ENCODE measurements at regions not wholly inside any gene's neighbourhood (a gene's known extent, or its start where the extent isn't known, plus 50 kb on each side); places are given as distances from the start of the nearest gene placed in this dataset.

DNA sequence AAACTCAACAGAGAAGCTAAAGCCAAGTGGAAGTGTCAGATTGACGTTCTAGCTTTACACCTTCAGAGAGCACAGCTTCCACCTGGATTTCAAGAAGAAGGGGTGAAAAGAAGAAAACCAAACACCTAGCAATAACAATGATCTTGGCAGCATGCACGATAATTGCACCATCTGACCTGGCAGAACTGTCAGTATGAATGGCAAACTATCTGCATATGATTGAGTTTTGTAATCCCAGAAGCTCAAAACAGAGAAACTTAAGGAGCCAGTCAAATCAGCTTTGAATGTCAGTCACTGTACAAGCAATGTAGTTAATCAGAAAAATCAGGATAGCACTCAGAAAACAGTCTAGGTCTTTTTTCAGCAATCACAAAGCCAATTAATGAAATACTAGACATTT, 427.1 kb downstream of the ZFHX3 start:
- no peak overlapping the region for H3K27ac ChIP-seq (ENCODE audit: low read depth in 1 of 2, low read length in 2 of 2)
- H3K4me3 ChIP-seq (ENCODE audit: low read length in 2 of 2): no peak overlapping the region
- no peaks in the 10 kb centered on the region for H3K27me3 ChIP-seq (ENCODE audit: control insufficient read depth in 1 of 2, insufficient read depth in 2 of 2, low read length in 1 of 2)
- H3K36me3 ChIP-seq (ENCODE audit: control insufficient read depth in 1 of 2, insufficient read depth in 2 of 2, low read length in 1 of 2): no peaks in the 10 kb centered on the region
- peaks cover 0 to 2% of the 10 kb centered on the region in 2 donors for H3K4me1 ChIP-seq (ENCODE audit: control insufficient read depth in 1 of 2, insufficient read depth in 2 of 2, low read length in 2 of 2)
- DNase-seq (no peak), ATAC-seq (ENCODE audit: low FRiP score) (no peak)
- 77 to 86% methylated on average over 2 of the region's 2 CpGs for WGBS, 2 donors
- intact Hi-C loops (cut with DNase I): no loop called here
- H3K9me3 ChIP-seq (ENCODE audit: control insufficient read depth, low read length): no peaks in the 10 kb centered on the region

GRCh38 chr16:72620348-72620747, 427.6 kb downstream of the ZFHX3 start:
- no peak overlapping the region for H3K4me3 ChIP-seq (ENCODE audit: low read length in 2 of 2)
- WGBS, 2 donors: 91 to 97% methylated on average over 4 of the region's 4 CpGs
- H3K27ac ChIP-seq (ENCODE audit: low read depth in 1 of 2, low read length in 2 of 2): no peak overlapping the region
- no peak for DNase-seq
- H3K4me1 ChIP-seq (ENCODE audit: control insufficient read depth in 1 of 2, insufficient read depth in 2 of 2, low read length in 2 of 2): peaks cover 0 to 2% of the 10 kb centered on the region in 2 donors
- no peaks in the 10 kb centered on the region for H3K36me3 ChIP-seq (ENCODE audit: control insufficient read depth in 1 of 2, insufficient read depth in 2 of 2, low read length in 1 of 2)
- H3K9me3 ChIP-seq (ENCODE audit: control insufficient read depth, low read length): no peaks in the 10 kb centered on the region
- ATAC-seq (ENCODE audit: low FRiP score): no peak
- intact Hi-C loops (cut with DNase I): no loop called here
- H3K27me3 ChIP-seq (ENCODE audit: control insufficient read depth in 1 of 2, insufficient read depth in 2 of 2, low read length in 1 of 2): no peaks in the 10 kb centered on the region

DNA sequence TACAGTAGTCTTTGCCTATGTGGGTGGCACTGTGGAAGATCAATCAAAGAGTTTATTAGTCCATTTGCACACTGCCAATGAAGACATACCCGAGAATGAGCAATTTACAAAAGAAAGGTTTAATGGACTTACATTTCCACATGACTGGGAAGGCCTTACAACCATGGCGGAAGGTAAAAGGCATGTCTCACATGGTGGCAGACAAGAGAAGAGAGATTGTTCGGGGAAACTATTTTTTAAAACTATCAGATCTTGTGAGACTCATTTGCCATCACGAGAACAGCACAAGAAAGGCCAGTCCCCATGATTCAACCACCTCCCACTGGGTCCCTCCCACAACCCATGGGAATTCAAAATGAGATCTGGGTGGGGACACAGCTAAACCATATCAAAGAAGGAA, 432.1 kb downstream of the ZFHX3 start:
- intact Hi-C loops (cut with DNase I): no loop called here
- Histone ChIP-seq H3K27ac (ENCODE audit: low read depth in 1 of 2, low read length in 2 of 2) (no peak overlapping the region), H3K4me1 (ENCODE audit: control insufficient read depth in 1 of 2, insufficient read depth in 2 of 2, low read length in 2 of 2) (no peaks in the 10 kb centered on the region), H3K36me3 (ENCODE audit: control insufficient read depth in 1 of 2, insufficient read depth in 2 of 2, low read length in 1 of 2) (no peaks in the 10 kb centered on the region), H3K9me3 (ENCODE audit: control insufficient read depth, low read length) (no peaks in the 10 kb centered on the region), H3K4me3 (ENCODE audit: low read length in 2 of 2) (no peak overlapping the region), H3K27me3 (ENCODE audit: control insufficient read depth in 1 of 2, insufficient read depth in 2 of 2, low read length in 1 of 2) (no peaks in the 10 kb centered on the region)
- WGBS, 2 donors: 92 to 93% methylated on average over 4 of the region's 4 CpGs
- DNase-seq (no peak), ATAC-seq (ENCODE audit: low FRiP score) (no peak)

DNA sequence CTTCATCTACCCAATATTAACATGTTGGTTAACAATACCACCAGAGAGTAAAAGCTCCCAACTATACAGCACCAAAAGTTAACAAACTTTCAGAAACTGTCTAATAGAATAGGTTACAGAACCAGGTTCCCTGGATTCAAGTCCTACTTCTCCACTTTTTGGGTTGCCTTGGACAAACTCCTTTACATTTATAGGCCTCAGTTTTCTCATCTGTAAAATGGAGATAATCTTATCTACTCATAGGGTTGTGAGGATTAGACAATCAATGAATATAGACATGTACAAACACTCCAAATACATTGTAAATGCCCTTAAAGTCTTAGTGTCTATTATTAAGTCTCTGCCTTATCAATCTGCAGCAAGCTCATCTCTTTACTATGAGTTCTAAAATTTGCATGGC, 435.2 kb downstream of the ZFHX3 start:
- Histone ChIP-seq H3K27me3 (ENCODE audit: control insufficient read depth in 1 of 2, insufficient read depth in 2 of 2, low read length in 1 of 2) (no peaks in the 10 kb centered on the region), H3K27ac (ENCODE audit: low read depth in 1 of 2, low read length in 2 of 2) (no peak overlapping the region), H3K4me3 (ENCODE audit: low read length in 2 of 2) (no peak overlapping the region), H3K9me3 (ENCODE audit: control insufficient read depth, low read length) (no peaks in the 10 kb centered on the region), H3K36me3 (ENCODE audit: control insufficient read depth in 1 of 2, insufficient read depth in 2 of 2, low read length in 1 of 2) (no peaks in the 10 kb centered on the region), H3K4me1 (ENCODE audit: control insufficient read depth in 1 of 2, insufficient read depth in 2 of 2, low read length in 2 of 2) (no peaks in the 10 kb centered on the region)
- no peak for ATAC-seq (ENCODE audit: low FRiP score)
- intact Hi-C loops (cut with DNase I): no loop called here
- no peak for DNase-seq

- peak; percentile 75 for ATAC-seq (ENCODE audit: low FRiP score)
Observed at GRCh38 chr16:72612256-72612655, 435.7 kb downstream of the ZFHX3 start.

GRCh38 chr16:72609933-72610332, 438.0 kb upstream of the PMFBP1 start:
- Histone ChIP-seq H3K27ac (ENCODE audit: low read depth in 1 of 2, low read length in 2 of 2) (no peak overlapping the region), H3K27me3 (ENCODE audit: control insufficient read depth in 1 of 2, insufficient read depth in 2 of 2, low read length in 1 of 2) (no peaks in the 10 kb centered on the region), H3K36me3 (ENCODE audit: control insufficient read depth in 1 of 2, insufficient read depth in 2 of 2, low read length in 1 of 2) (no peaks in the 10 kb centered on the region), H3K4me1 (ENCODE audit: control insufficient read depth in 1 of 2, insufficient read depth in 2 of 2, low read length in 2 of 2) (no peaks in the 10 kb centered on the region), H3K9me3 (ENCODE audit: control insufficient read depth, low read length) (no peaks in the 10 kb centered on the region), H3K4me3 (ENCODE audit: low read length in 2 of 2) (no peak overlapping the region)
- intact Hi-C loops (cut with DNase I): no loop called here
- 47 to 54% methylated on average over 3 of the region's 3 CpGs for WGBS, 2 donors
- no peak for ATAC-seq (ENCODE audit: low FRiP score)
- DNase-seq: no peak

More at GRCh38 chr16:72612256-72612655, 435.7 kb downstream of the ZFHX3 start:
- Histone ChIP-seq H3K27me3 (ENCODE audit: control insufficient read depth in 1 of 2, insufficient read depth in 2 of 2, low read length in 1 of 2) (no peaks in the 10 kb centered on the region), H3K4me3 (ENCODE audit: low read length in 2 of 2) (no peak overlapping the region), H3K9me3 (ENCODE audit: control insufficient read depth, low read length) (no peaks in the 10 kb centered on the region), H3K27ac (ENCODE audit: low read depth in 1 of 2, low read length in 2 of 2) (peak overlapping the region in 1 of 2 donors; percentile 11), H3K4me1 (ENCODE audit: control insufficient read depth in 1 of 2, insufficient read depth in 2 of 2, low read length in 2 of 2) (no peaks in the 10 kb centered on the region), H3K36me3 (ENCODE audit: control insufficient read depth in 1 of 2, insufficient read depth in 2 of 2, low read length in 1 of 2) (no peaks in the 10 kb centered on the region)
- 4 to 6% methylated on average over 2 of the region's 2 CpGs for WGBS, 2 donors
- DNase-seq: no peak
- intact Hi-C loops (cut with DNase I): no loop called here

GRCh38 chr16:72609066-72609465, 437.1 kb upstream of the PMFBP1 start:
- ATAC-seq (ENCODE audit: low FRiP score) (no peak), DNase-seq (no peak)
- H3K9me3 ChIP-seq (ENCODE audit: control insufficient read depth, low read length): no peaks in the 10 kb centered on the region
- intact Hi-C loops (cut with DNase I): no loop called here
- H3K4me3 ChIP-seq (ENCODE audit: low read length in 2 of 2): no peak overlapping the region
- WGBS, 2 donors: 92 to 95% methylated on average over 1 of the region's 1 CpG
- H3K27me3 ChIP-seq (ENCODE audit: control insufficient read depth in 1 of 2, insufficient read depth in 2 of 2, low read length in 1 of 2): no peaks in the 10 kb centered on the region
- no peaks in the 10 kb centered on the region for H3K36me3 ChIP-seq (ENCODE audit: control insufficient read depth in 1 of 2, insufficient read depth in 2 of 2, low read length in 1 of 2)
- H3K27ac ChIP-seq (ENCODE audit: low read depth in 1 of 2, low read length in 2 of 2): no peak overlapping the region
- no peaks in the 10 kb centered on the region for H3K4me1 ChIP-seq (ENCODE audit: control insufficient read depth in 1 of 2, insufficient read depth in 2 of 2, low read length in 2 of 2)

GRCh38 chr16:72604375-72604774, 432.4 kb upstream of the PMFBP1 start:
- H3K27ac ChIP-seq (ENCODE audit: low read depth in 1 of 2, low read length in 2 of 2): no peak overlapping the region
- no peaks in the 10 kb centered on the region for H3K36me3 ChIP-seq (ENCODE audit: control insufficient read depth in 1 of 2, insufficient read depth in 2 of 2, low read length in 1 of 2)
- H3K9me3 ChIP-seq (ENCODE audit: control insufficient read depth, low read length): no peaks in the 10 kb centered on the region
- 85 to 88% methylated on average over 3 of the region's 3 CpGs for WGBS, 2 donors
- H3K27me3 ChIP-seq (ENCODE audit: control insufficient read depth in 1 of 2, insufficient read depth in 2 of 2, low read length in 1 of 2): no peaks in the 10 kb centered on the region
- intact Hi-C loops (cut with DNase I): no loop called here
- DNase-seq: no peak
- H3K4me1 ChIP-seq (ENCODE audit: control insufficient read depth in 1 of 2, insufficient read depth in 2 of 2, low read length in 2 of 2): no peaks in the 10 kb centered on the region
- no peak for ATAC-seq (ENCODE audit: low FRiP score)
- no peak overlapping the region for H3K4me3 ChIP-seq (ENCODE audit: low read length in 2 of 2)

- ATAC-seq (ENCODE audit: low FRiP score): no peak
- Histone ChIP-seq H3K4me1 (ENCODE audit: control insufficient read depth in 1 of 2, insufficient read depth in 2 of 2, low read length in 2 of 2) (no peaks in the 10 kb centered on the region), H3K36me3 (ENCODE audit: control insufficient read depth in 1 of 2, insufficient read depth in 2 of 2, low read length in 1 of 2) (no peaks in the 10 kb centered on the region), H3K9me3 (ENCODE audit: control insufficient read depth, low read length) (no peaks in the 10 kb centered on the region), H3K4me3 (ENCODE audit: low read length in 2 of 2) (no peak overlapping the region), H3K27me3 (ENCODE audit: control insufficient read depth in 1 of 2, insufficient read depth in 2 of 2, low read length in 1 of 2) (no peaks in the 10 kb centered on the region), H3K27ac (ENCODE audit: low read depth in 1 of 2, low read length in 2 of 2) (no peak overlapping the region)
- WGBS, 2 donors: 92 to 95% methylated on average over 2 of the region's 2 CpGs
- no peak for DNase-seq
- intact Hi-C loops (cut with DNase I): no loop called here
Observed at GRCh38 chr16:72602499-72602898, 430.5 kb upstream of the PMFBP1 start.

Measured in aorta (tissue), 5 donors.